Pancreas (tissue), 10 donors: ENCODE measurements at regions not wholly inside any gene's neighbourhood (a gene's known extent, or its start where the extent isn't known, plus 50 kb on each side); places are given as distances from the start of the nearest gene placed in this dataset.
"Not testable (repeated sequence)": the region's sequence is repeated elsewhere in the genome, so short reads cannot be mapped to it uniquely, and the experiment has no call there.

ENCODE experiments used
- ATAC-seq, 4 donors: fragments of 200-7000 bp; cut with Tn5 transposase; one replicate each; pipeline versions ENCODE4 v1.8.0 to v1.9.1; 2020; ENCODE audit warnings: mild to moderate bottlenecking in 4 of 4, moderate library complexity in 4 of 4
- DNase-seq, 6 donors: peaks; one replicate each; pipeline ENCODE4 v3.0.0-alpha.2; 2020
- FAIRE-seq: peaks from 2 replicates; lab custom pipeline; 2012; peaks lifted over from hg19 to GRCh38; lab: Jason Lieb, UNC
- H3K27ac ChIP-seq, 4 donors: fragments of 200-600 bp; sonication (generic); 1 replicate in 3 of 4; 2 replicates in 1 of 4; pipeline versions ENCODE4 v1.5.0 to v1.8.0; 2020
- H3K27me3 ChIP-seq, 4 donors: fragments of 200-600 bp; one replicate each; pipeline ENCODE4 v1.8.0; 2021
- H3K36me3 ChIP-seq, 3 donors: fragments of 200-600 bp; sonication (generic) in 1 of 3; one replicate each; pipeline versions ENCODE4 v1.5.0 to v1.8.0; 2020 to 2021
- H3K4me1 ChIP-seq, 3 donors: fragments of 200-600 bp; one replicate each; pipeline ENCODE4 v1.8.0; 2021
- H3K4me3 ChIP-seq, 4 donors: fragments of 200-600 bp; sonication (generic) in 2 of 4; one replicate each; pipeline versions ENCODE4 v1.5.0 to v1.8.0; 2020 to 2021
- H3K9me3 ChIP-seq, 4 donors: fragments of 200-600 bp; one replicate each; pipeline ENCODE4 v1.8.0; 2021
- CTCF ChIP-seq, 4 donors: fragments of 200-600 bp; sonication (generic) in 3 of 4; IDR thresholded peaks; one replicate each; pipeline versions ENCODE4 v1.5.0 to v1.8.0; 2021; ENCODE audit warnings: antibody characterized with exemption in 4 of 4
- WGBS, 2 donors: extraction: QIAGEN DNeasy Blood & Tissue Kit; methylation state at CpG; one replicate each; pipeline ENCODE4 v1.1.7; 2013; 5-methylcytosine and 5-hydroxymethylcytosine counted together
- intact Hi-C, 3 donors: fragments of 100-400 bp; cut with DNase I; formaldehyde crosslinking; loops; one replicate each; pipeline versions ENCODE4 v1.11.1 to v1.14.2; 2022
- donor health status: healthy with polysubstance abuse.
- donor health status: DM: no; HTN: no; CAD: no; lungs with moderate emphysema.
- donor health status: DM: no; HTN: no; CAD: no.
- donor health status: control.
- donor health status: control.
- donor health status: Bipolar disorder and iron deficiency.
- donor health status: DM: yes; HTN: yes; CAD: no.
- donor health status: DM: no; HTN: no; CAD: no.
- donor health status: DM: no; HTN: no; CAD: no.
- donor health status: DM: yes; HTN: yes; CAD: no.

DNA sequence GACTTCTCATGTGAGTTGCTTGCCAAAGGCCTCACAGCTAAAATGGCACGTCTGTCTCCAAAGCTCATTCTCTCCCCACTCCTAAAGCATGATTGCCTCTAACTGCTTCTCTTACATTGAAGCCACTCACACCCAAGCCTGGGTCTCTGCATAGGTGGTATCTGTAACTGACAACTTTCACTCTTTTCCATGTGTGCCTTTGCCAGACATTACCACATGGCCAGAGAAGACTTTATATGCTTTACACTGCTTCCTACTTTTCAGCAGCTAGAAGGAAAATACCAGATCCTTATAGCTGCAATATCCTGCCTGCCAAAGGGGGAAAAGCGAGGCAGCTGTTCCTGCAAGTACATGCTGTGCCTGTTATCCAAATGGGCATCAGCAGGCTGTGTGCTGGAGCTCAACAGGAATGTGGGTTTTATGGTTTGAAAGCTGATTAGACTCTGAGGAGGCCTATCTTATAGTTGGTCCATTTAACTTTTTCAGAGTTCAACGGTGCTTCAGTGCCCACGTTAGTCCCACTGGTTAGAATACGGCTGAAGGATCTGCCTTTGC is 547.1 kb downstream of the RAB38 start:
- no peak for TF ChIP-seq CTCF (IDR thresholded peaks at IDR 0.05)
- no peak for ATAC-seq
- FAIRE-seq, result no peak
- no peaks in the 10 kb centered on the region for H3K4me1 ChIP-seq
- H3K9me3 ChIP-seq, result no peaks in the 10 kb centered on the region
- no peak overlapping the region for H3K27ac ChIP-seq
- H3K4me3 ChIP-seq, result no peak overlapping the region
- WGBS, 2 donors, result 56 to 57% methylated on average over 5 of the region's 5 CpGs
- no peaks in the 10 kb centered on the region for H3K27me3 ChIP-seq
- H3K36me3 ChIP-seq, result no peaks in the 10 kb centered on the region
- no peak for DNase-seq
- intact Hi-C loops, result no loop called here

- H3K4me3 ChIP-seq, DNase-seq, H3K4me1 ChIP-seq, H3K9me3 ChIP-seq, FAIRE-seq, H3K27ac ChIP-seq, intact Hi-C loops, H3K27me3 ChIP-seq, H3K36me3 ChIP-seq, ATAC-seq: not testable (repeated sequence)
- 47 to 71% methylated on average over 19 to 24 of the region's 24 CpGs for WGBS, 2 donors
Observed at GRCh38 chr11:87623531-87624365, 551.5 kb downstream of the RAB38 start.

- Histone ChIP-seq H3K9me3 (no peaks in the 10 kb centered on the region), H3K36me3 (no peaks in the 10 kb centered on the region), H3K27ac (no peak overlapping the region), H3K4me3 (no peak overlapping the region), H3K4me1 (no peaks in the 10 kb centered on the region), H3K27me3 (no peaks in the 10 kb centered on the region)
- DNase-seq (no peak), FAIRE-seq (no peak), ATAC-seq (no peak)
- intact Hi-C loops, result no loop called here
- no peak for TF ChIP-seq CTCF (IDR thresholded peaks at IDR 0.05)
Observed at GRCh38 chr11:87616511-87616910, 558.7 kb downstream of the RAB38 start.

GRCh38 chr11:87604350-87604749 is 566.6 kb downstream of the TMEM135 start:
- DNase-seq (no peak), ATAC-seq (peak in 2 of 4 donors; percentile 17 to 18), FAIRE-seq (no peak)
- Histone ChIP-seq H3K4me3 (no peak overlapping the region), H3K27ac (no peak overlapping the region), H3K27me3 (no peaks in the 10 kb centered on the region), H3K9me3 (no peaks in the 10 kb centered on the region), H3K4me1 (peaks cover 2 to 9% (median 7%) of the 10 kb centered on the region in 3 donors), H3K36me3 (no peaks in the 10 kb centered on the region)
- intact Hi-C loops, result no loop called here
- TF ChIP-seq CTCF (IDR thresholded peaks at IDR 0.05), result no peak

- peak in 5 of 6 donors; percentile 13 to 77 (median 74) for DNase-seq
- Histone ChIP-seq H3K27ac (no peak overlapping the region), H3K36me3 (no peaks in the 10 kb centered on the region), H3K4me1 (peaks cover 2 to 9% (median 7%) of the 10 kb centered on the region in 3 donors), H3K9me3 (no peaks in the 10 kb centered on the region), H3K27me3 (no peaks in the 10 kb centered on the region), H3K4me3 (no peak overlapping the region)
- no peak for FAIRE-seq
- peak; percentile 90 to 99 (median 98) for ATAC-seq
- TF ChIP-seq CTCF (IDR thresholded peaks at IDR 0.05), result no peak
- WGBS, 2 donors, result 38 to 42% methylated on average over 2 of the region's 2 CpGs
- intact Hi-C loops, result no loop called here
Observed at GRCh38 chr11:87603887-87604286, 566.2 kb downstream of the TMEM135 start.
